Mesendoderm (in vitro differentiated cells): ENCODE measurements at regions not wholly inside any gene's neighbourhood (a gene's known extent, or its start where the extent isn't known, plus 50 kb on each side); places are given as distances from the start of the nearest gene placed in this dataset. TPM values are rescaled to one million over a fixed set of nuclear protein-coding genes. Genes with fewer than 3 reads are reported as not detected.

ENCODE experiments used
- DNase-seq: peaks from one replicate; pipeline ENCODE4 v3.0.0; 2013
- H2AK5ac ChIP-seq: 2 replicates; pipeline ENCODE4 v1.6.1; 2013; ENCODE audit warnings: low read length, inconsistent platforms
- H2BK120ac ChIP-seq: 2 replicates; pipeline ENCODE4 v1.6.1; 2013; ENCODE audit warnings: low read depth, mild to moderate bottlenecking, low read length, moderate library complexity, mixed read lengths
- H2BK15ac ChIP-seq: replicated peaks from 2 replicates; pipeline ENCODE4 v1.6.1; 2013; ENCODE audit warnings: low read depth, mild to moderate bottlenecking, moderate library complexity
- H2BK5ac ChIP-seq: 2 replicates; pipeline ENCODE4 v1.6.1; 2013; ENCODE audit warnings: low read length, inconsistent platforms
- H3K18ac ChIP-seq: 2 replicates; pipeline ENCODE4 v1.6.1; 2013; ENCODE audit warnings: mild to moderate bottlenecking, low read length, mixed read lengths
- H3K23ac ChIP-seq: one replicate; pipeline ENCODE4 v1.6.1; 2013; ENCODE audit warnings: low read length
- H3K27ac ChIP-seq: 2 replicates; pipeline ENCODE4 v1.5.1; 2013; ENCODE audit warnings: low read depth, mild to moderate bottlenecking, inconsistent platforms, low read length, moderate library complexity
- H3K27me3 ChIP-seq: 2 replicates; pipeline ENCODE4 v1.6.1; 2013; ENCODE audit warnings: low read length, control low read depth, mild to moderate bottlenecking, inconsistent platforms; ENCODE audit not compliant: insufficient read depth, poor library complexity
- H3K36me3 ChIP-seq: 2 replicates; pipeline ENCODE4 v1.6.1; 2013; ENCODE audit warnings: low read length, inconsistent platforms; ENCODE audit not compliant: control insufficient read depth, insufficient read depth
- H3K4ac ChIP-seq: one replicate; pipeline ENCODE4 v1.6.1; 2013; ENCODE audit warnings: low read depth, mild to moderate bottlenecking, low read length, moderate library complexity
- H3K4me1 ChIP-seq: 2 replicates; pipeline ENCODE4 v1.6.1; 2013; ENCODE audit warnings: low read depth, low read length, inconsistent platforms; ENCODE audit not compliant: control insufficient read depth
- H3K4me2 ChIP-seq: 2 replicates; pipeline ENCODE4 v1.6.1; 2013; ENCODE audit warnings: low read length
- H3K4me3 ChIP-seq: 2 replicates; pipeline ENCODE4 v1.5.1; 2013; ENCODE audit warnings: mild to moderate bottlenecking, low read length
- H3K56ac ChIP-seq: one replicate; pipeline ENCODE4 v1.6.1; 2013; ENCODE audit warnings: low read length
- H3K79me1 ChIP-seq: 2 replicates; pipeline ENCODE4 v1.6.1; 2013; ENCODE audit warnings: low read length, inconsistent platforms
- H3K79me2 ChIP-seq: 2 replicates; pipeline ENCODE4 v1.6.1; 2013; ENCODE audit warnings: mild to moderate bottlenecking, low read length; ENCODE audit not compliant: control insufficient read depth, insufficient read depth
- H3K9ac ChIP-seq: 2 replicates; pipeline ENCODE4 v1.6.1; 2013; ENCODE audit warnings: low read length, inconsistent platforms
- H4K5ac ChIP-seq: one replicate; pipeline ENCODE4 v1.6.1; 2013; ENCODE audit warnings: low read length
- H4K8ac ChIP-seq: one replicate; pipeline ENCODE4 v1.6.1; 2013; ENCODE audit warnings: low read depth, mild to moderate bottlenecking, control low read depth, low read length, moderate library complexity
- WGBS: extraction: QIAGEN DNeasy Blood & Tissue Kit; methylation state at CpG from one replicate; pipeline ENCODE4 v1.1.7; 2013; ENCODE audit warnings: low lambda C conversion rate, missing lambda C conversion rate; ENCODE audit not compliant: insufficient coverage; ENCODE audit errors: extremely low coverage; 5-methylcytosine and 5-hydroxymethylcytosine counted together
- small RNA-seq: library from polyadenylated mRNA; stranded (forward); fragments of <200 nt; extraction: miRNeasy Mini kit (QIAGEN cat#:217004); gene quantifications from one replicate; pipeline ENCODE3, GENCODE V24; 2013; ENCODE audit not compliant: insufficient read depth

GRCh38 chr15:36529296-36530011 is 50.0 kb upstream of the CDIN1 start:
- H3K23ac ChIP-seq, result no peak overlapping the region
- no peak overlapping the region for H2BK5ac ChIP-seq
- no peak overlapping the region for H3K27ac ChIP-seq
- H2BK120ac ChIP-seq, result no peak overlapping the region
- H3K27me3 ChIP-seq, result no peaks in the 10 kb centered on the region
- no peak overlapping the region for H2BK15ac ChIP-seq
- no peak for DNase-seq
- no peak overlapping the region for H4K5ac ChIP-seq
- H3K4me3 ChIP-seq, result no peak overlapping the region
- H3K4ac ChIP-seq, result no peak overlapping the region
- H3K56ac ChIP-seq, result no peak overlapping the region
- no peaks in the 10 kb centered on the region for H3K36me3 ChIP-seq
- WGBS, result no CpG with 5 or more reads among the region's 7 CpGs
- H4K8ac ChIP-seq, result no peak overlapping the region
- H3K4me2 ChIP-seq, result no peak overlapping the region
- no peak overlapping the region for H3K9ac ChIP-seq
- H2AK5ac ChIP-seq, result no peak overlapping the region
- H3K79me2 ChIP-seq, result no peaks in the 10 kb centered on the region
- no peaks in the 10 kb centered on the region for H3K79me1 ChIP-seq
- no peaks in the 10 kb centered on the region for H3K4me1 ChIP-seq
- no peak overlapping the region for H3K18ac ChIP-seq

Small RNAs in the stretch of these regions (small RNA-seq; reads per million reads assigned to genes)
- gene AC068867.1, result not detected
- gene MIR4510, result not detected
